GM23248 (cell line): ENCODE measurements at regions not wholly inside any gene's neighbourhood (a gene's known extent, or its start where the extent isn't known, plus 50 kb on each side); places are given as distances from the start of the nearest gene placed in this dataset.

Experiments
- DNase-seq: peaks from one replicate; pipeline ENCODE4 v3.0.0-alpha.2; 2015
- H2AFZ ChIP-seq: fragments of 200-600 bp; sonication (generic); 2 replicates; pipeline ENCODE4 v1.6.1; 2016; ENCODE audit warnings: antibody characterized with exemption
- H3F3A ChIP-seq: fragments of 200-600 bp; sonication (generic); 2 replicates; pipeline ENCODE4 v1.6.1; 2016; ENCODE audit warnings: mild to moderate bottlenecking, antibody characterized with exemption, mixed run types; ENCODE audit not compliant: insufficient read depth
- H3K27ac ChIP-seq: fragments of 200-600 bp; sonication (generic); 2 replicates; pipeline ENCODE4 v1.5.1; 2016; ENCODE audit warnings: mild to moderate bottlenecking
- H3K27me3 ChIP-seq: fragments of 200-600 bp; sonication (generic); replicated peaks from 2 replicates; pipeline ENCODE4 v1.6.1; 2016; ENCODE audit warnings: mild to moderate bottlenecking; ENCODE audit not compliant: insufficient read depth
- H3K36me3 ChIP-seq: fragments of 200-600 bp; sonication (generic); 2 replicates; pipeline ENCODE4 v1.6.1; 2016; ENCODE audit warnings: low read depth, mild to moderate bottlenecking
- H3K4me1 ChIP-seq: fragments of 200-600 bp; sonication (generic); 2 replicates; pipeline ENCODE4 v1.6.1; 2016; ENCODE audit warnings: mild to moderate bottlenecking; ENCODE audit not compliant: insufficient read depth
- H3K4me2 ChIP-seq: fragments of 200-600 bp; sonication (generic); one replicate; pipeline ENCODE4 v1.6.1; 2016; ENCODE audit warnings: mild to moderate bottlenecking; ENCODE audit not compliant: unreplicated experiment
- H3K4me3 ChIP-seq: fragments of 200-600 bp; sonication (generic); 2 replicates; pipeline ENCODE4 v1.5.1; 2016; ENCODE audit warnings: mild to moderate bottlenecking
- H3K79me2 ChIP-seq: fragments of 200-600 bp; sonication (generic); 2 replicates; pipeline ENCODE4 v1.6.1; 2016; ENCODE audit warnings: mild to moderate bottlenecking; ENCODE audit not compliant: insufficient read depth
- H3K9ac ChIP-seq: fragments of 200-600 bp; sonication (generic); 2 replicates; pipeline ENCODE4 v1.6.1; 2016; ENCODE audit warnings: mild to moderate bottlenecking
- H3K9me2 ChIP-seq: fragments of 200-600 bp; sonication (generic); 2 replicates; pipeline ENCODE4 v1.6.1; 2016; ENCODE audit warnings: mixed run types, mild to moderate bottlenecking, moderate library complexity; ENCODE audit not compliant: insufficient read depth
- H3K9me3 ChIP-seq: fragments of 200-600 bp; sonication (generic); one replicate; pipeline ENCODE4 v1.6.1; 2017; ENCODE audit warnings: low read depth
- H4K20me1 ChIP-seq: fragments of 200-600 bp; sonication (generic); 2 replicates; pipeline ENCODE4 v1.6.0; 2016; ENCODE audit not compliant: insufficient read depth
- EZH2 ChIP-seq: fragments of 200-600 bp; sonication (generic); IDR thresholded peaks from 2 replicates; pipeline ENCODE4 v1.6.1; 2018; ENCODE audit warnings: antibody characterized with exemption, mild to moderate bottlenecking; ENCODE audit not compliant: insufficient read depth, poor library complexity, severe bottlenecking
- EZH2phosphoT487 ChIP-seq: fragments of 200-600 bp; sonication (generic); IDR thresholded peaks from 2 replicates; pipeline ENCODE4 v1.6.1; 2018; ENCODE audit warnings: antibody characterized with exemption, moderate library complexity, mild to moderate bottlenecking, low read depth; ENCODE audit not compliant: insufficient read depth
- WGBS, 2 experiments: methylation state at CpG; one replicate each; pipeline ENCODE4 v1.1.6; 2015 to 2017; ENCODE audit warnings: low lambda C conversion rate in 2 of 2, low coverage in 1 of 2; ENCODE audit errors: missing lambda C conversion rate in 2 of 2; 5-methylcytosine and 5-hydroxymethylcytosine counted together
- in situ Hi-C: fragments of 300-500 bp; cut with MboI; formaldehyde crosslinking; loops from 2 replicates; pipeline ENCODE4 v1.15.0; 2020

DNA sequence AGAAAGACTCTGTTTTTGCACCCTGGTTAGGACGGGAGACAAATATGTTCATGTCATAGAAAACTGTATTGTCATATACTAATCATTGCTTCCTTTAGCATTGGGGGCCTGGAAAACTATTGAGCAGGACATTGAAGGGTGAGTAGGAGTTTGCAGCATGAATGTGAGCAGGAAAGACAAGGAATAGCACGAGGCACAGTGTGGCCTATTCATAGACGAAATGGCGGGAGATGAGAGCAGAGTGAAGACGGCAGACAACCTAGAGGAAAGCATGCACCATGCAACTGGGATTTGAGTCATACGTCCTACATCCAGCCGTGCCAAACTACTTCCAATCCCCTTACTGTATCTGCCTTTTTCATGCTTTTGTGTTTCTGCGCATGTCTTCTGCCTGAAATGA, 508.1 kb downstream of the NTRK3 start:
- Histone ChIP-seq H3K4me2 (no peak overlapping the region), H3K9ac (no peak overlapping the region), H2AFZ (no peak overlapping the region), H3K4me1 (peaks cover 22% of the 10 kb centered on the region), H3K27me3 (no peaks in the 10 kb centered on the region), H3K9me2 (no peaks in the 10 kb centered on the region; the same call in 1 of the 2 replicates), H4K20me1 (no peaks in the 10 kb centered on the region), H3K27ac (no peak overlapping the region), H3F3A (peaks cover 16% of the 10 kb centered on the region), H3K9me3 (no peaks in the 10 kb centered on the region), H3K36me3 (no peaks in the 10 kb centered on the region), H3K4me3 (no peak overlapping the region), H3K79me2 (no peaks in the 10 kb centered on the region)
- WGBS, 2 experiments: 92 to 93% methylated on average over 8 of the region's 8 CpGs
- DNase-seq: no peak
- TF ChIP-seq EZH2phosphoT487 (no peak), EZH2 (no peak)
- in situ Hi-C loops: no loop called here

- no peaks in the 10 kb centered on the region; the same call in 1 of the 2 replicates for H3K9me2 ChIP-seq
- H3K4me2 ChIP-seq: no peak overlapping the region
- no peaks in the 10 kb centered on the region for H3K79me2 ChIP-seq
- H3K4me3 ChIP-seq: no peak overlapping the region
- no peaks in the 10 kb centered on the region for H3K36me3 ChIP-seq
- DNase-seq: no peak
- peaks cover 13% of the 10 kb centered on the region for H3K4me1 ChIP-seq
- H4K20me1 ChIP-seq: no peaks in the 10 kb centered on the region
- H3K27me3 ChIP-seq: no peaks in the 10 kb centered on the region
- H3K9me3 ChIP-seq: no peaks in the 10 kb centered on the region
- no peak overlapping the region for H3K9ac ChIP-seq
- in situ Hi-C loops: no loop called here
- peaks cover 4% of the 10 kb centered on the region; the same call in 1 of the 2 replicates for H3F3A ChIP-seq
- TF ChIP-seq EZH2phosphoT487: no peak
- TF ChIP-seq EZH2: no peak
- WGBS, 2 experiments: 52 to 61% methylated on average over 1 of the region's 1 CpG
- H2AFZ ChIP-seq: no peak overlapping the region
- no peak overlapping the region for H3K27ac ChIP-seq
Measured at GRCh38 chr15:87747087-87747486, 509.5 kb downstream of the NTRK3 start.

DNA sequence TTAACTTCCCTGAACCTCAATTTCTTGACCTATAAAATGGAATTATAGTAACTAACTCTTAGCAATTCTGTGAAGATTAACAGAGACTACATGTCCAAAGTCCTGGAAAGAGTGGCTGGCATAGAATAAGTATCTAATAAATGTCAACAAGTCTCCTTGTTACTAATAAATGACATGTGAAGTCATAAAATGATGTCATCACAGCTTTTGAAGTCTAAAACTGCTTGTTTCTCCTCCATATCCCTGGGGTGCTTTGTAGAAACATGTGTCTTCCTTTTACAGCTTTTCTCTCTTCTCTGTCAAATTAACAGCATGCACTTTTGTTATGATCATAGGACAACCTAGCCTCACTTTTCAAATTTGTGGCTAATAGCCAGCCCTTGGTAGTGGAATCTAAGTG, 510.2 kb downstream of the NTRK3 start:
- Histone ChIP-seq H3K27me3 (no peaks in the 10 kb centered on the region), H3F3A (no peaks in the 10 kb centered on the region), H3K4me1 (peaks cover 6% of the 10 kb centered on the region; the same call in 1 of the 2 replicates), H2AFZ (no peak overlapping the region), H3K4me3 (no peak overlapping the region), H3K9ac (no peak overlapping the region), H3K4me2 (no peak overlapping the region), H3K27ac (no peak overlapping the region), H3K9me3 (no peaks in the 10 kb centered on the region), H3K79me2 (no peaks in the 10 kb centered on the region), H4K20me1 (no peaks in the 10 kb centered on the region), H3K36me3 (no peaks in the 10 kb centered on the region), H3K9me2 (no peaks in the 10 kb centered on the region; the same call in 1 of the 2 replicates)
- in situ Hi-C loops: no loop called here
- no peak for DNase-seq
- no peak for TF ChIP-seq EZH2
- no peak for TF ChIP-seq EZH2phosphoT487

GRCh38 chr15:87744815-87745214, 511.7 kb downstream of the NTRK3 start:
- no peak for TF ChIP-seq EZH2
- H3K27ac ChIP-seq: no peak overlapping the region
- no peak overlapping the region for H3K4me2 ChIP-seq
- H3K36me3 ChIP-seq: no peaks in the 10 kb centered on the region
- peaks cover 21% of the 10 kb centered on the region for H3K4me1 ChIP-seq
- H3K4me3 ChIP-seq: no peak overlapping the region
- H3K9me2 ChIP-seq: no peaks in the 10 kb centered on the region; the same call in 1 of the 2 replicates
- no peak overlapping the region for H2AFZ ChIP-seq
- in situ Hi-C loops: no loop called here
- no peaks in the 10 kb centered on the region for H3K79me2 ChIP-seq
- DNase-seq: no peak
- no peaks in the 10 kb centered on the region for H3F3A ChIP-seq
- H3K9ac ChIP-seq: no peak overlapping the region
- H3K9me3 ChIP-seq: no peaks in the 10 kb centered on the region
- 87 to 89% methylated on average over 2 of the region's 2 CpGs for WGBS, 2 experiments
- no peaks in the 10 kb centered on the region for H3K27me3 ChIP-seq
- H4K20me1 ChIP-seq: no peaks in the 10 kb centered on the region

DNA sequence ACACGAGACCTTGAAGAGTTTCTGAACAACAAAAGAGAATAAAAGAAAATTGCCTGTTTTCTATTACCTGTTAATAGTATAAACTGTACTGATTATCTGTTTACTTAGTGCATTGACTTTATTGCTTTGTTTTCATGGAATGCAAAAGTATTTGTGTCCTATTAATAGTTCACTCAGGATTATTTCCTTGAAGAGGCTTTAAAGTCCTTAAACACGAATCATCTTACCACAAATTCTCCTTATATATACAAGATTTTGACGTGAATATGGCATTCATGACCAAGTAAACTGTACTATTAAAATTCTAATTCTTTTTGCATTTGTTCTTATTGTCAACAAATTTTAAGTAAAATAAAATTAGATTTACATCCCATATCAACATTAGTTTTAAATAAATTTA, 513.0 kb downstream of the NTRK3 start:
- H4K20me1 ChIP-seq: no peaks in the 10 kb centered on the region
- no peaks in the 10 kb centered on the region for H3K9me3 ChIP-seq
- peak overlapping the region; percentile 30; the same call in 1 of the 2 replicates for H2AFZ ChIP-seq
- H3K9ac ChIP-seq: no peak overlapping the region
- H3K27ac ChIP-seq: no peak overlapping the region
- DNase-seq: peak; percentile 47
- H3K4me3 ChIP-seq: peak overlapping the region; percentile 30; the same call in 1 of the 2 replicates
- in situ Hi-C loops: no loop called here
- H3K27me3 ChIP-seq: no peaks in the 10 kb centered on the region
- peak overlapping the region; percentile 50 for H3K4me2 ChIP-seq
- H3K79me2 ChIP-seq: no peaks in the 10 kb centered on the region
- H3K9me2 ChIP-seq: no peaks in the 10 kb centered on the region
- no peaks in the 10 kb centered on the region for H3F3A ChIP-seq
- TF ChIP-seq EZH2phosphoT487: no peak
- no peak for TF ChIP-seq EZH2
- 19 to 26% methylated on average over 3 of the region's 3 CpGs for WGBS, 2 experiments
- H3K36me3 ChIP-seq: no peaks in the 10 kb centered on the region
- H3K4me1 ChIP-seq: peaks cover 31% of the 10 kb centered on the region
